ENCODE measurements at regions not wholly inside any gene's neighbourhood (a gene's known extent, or its start where the extent isn't known, plus 50 kb on each side); places are given as distances from the start of the nearest gene placed in this dataset.
A peak's percentile ranks its signal among the peaks of the same experiment; 100 is the strongest.
"Not testable (repeated sequence)": the region's sequence is repeated elsewhere in the genome, so short reads cannot be mapped to it uniquely, and the experiment has no call there.

DNA sequence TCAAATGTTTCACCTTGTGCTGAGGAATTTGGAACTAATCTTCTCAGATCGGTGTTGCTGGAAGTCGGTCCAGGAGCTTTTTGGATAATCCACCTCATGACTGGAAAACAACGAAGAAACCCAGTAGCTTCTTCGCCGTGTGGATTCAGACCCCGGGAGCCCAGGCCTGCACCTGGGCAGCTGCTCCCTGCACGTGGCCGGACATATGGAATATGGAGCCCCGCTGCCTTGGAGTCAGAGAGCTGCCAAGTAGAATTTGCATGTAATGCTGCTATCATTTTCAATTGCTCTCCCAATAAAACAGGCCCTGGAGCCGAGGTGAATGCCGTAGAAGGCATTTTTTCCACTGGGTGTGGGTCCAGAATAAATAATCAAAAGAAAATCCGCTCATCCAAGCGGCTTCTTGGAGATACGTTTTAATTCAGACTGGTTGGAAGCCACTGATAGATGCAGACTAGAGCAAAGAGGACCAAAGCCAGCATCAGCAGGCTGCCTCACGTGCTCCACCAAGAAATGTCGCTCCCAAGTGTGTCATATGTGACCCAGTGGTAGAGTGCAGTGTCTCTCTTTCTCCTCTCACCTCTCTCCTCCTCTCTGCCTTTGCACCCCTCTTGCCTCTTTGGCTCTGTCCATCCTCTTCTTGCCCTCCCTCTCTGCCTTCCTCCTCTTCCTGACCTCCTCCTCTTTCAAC, 115.3 kb downstream of the ZNF664 start:
- H3K36me3 ChIP-seq (ENCODE audit: insufficient read depth): no peaks in the 10 kb centered on the region
- H3K4me3 ChIP-seq (ENCODE audit: low read depth, low read length): no peak overlapping the region
- no peaks in the 10 kb centered on the region for H3K4me1 ChIP-seq (ENCODE audit: insufficient read depth)
- no peak overlapping the region for H3K27ac ChIP-seq (ENCODE audit: low read depth)
- DNase-seq (ENCODE audit: extremely low spot score): peak; percentile 43
- WGBS: 36% methylated on average over 16 of the region's 16 CpGs

DNA sequence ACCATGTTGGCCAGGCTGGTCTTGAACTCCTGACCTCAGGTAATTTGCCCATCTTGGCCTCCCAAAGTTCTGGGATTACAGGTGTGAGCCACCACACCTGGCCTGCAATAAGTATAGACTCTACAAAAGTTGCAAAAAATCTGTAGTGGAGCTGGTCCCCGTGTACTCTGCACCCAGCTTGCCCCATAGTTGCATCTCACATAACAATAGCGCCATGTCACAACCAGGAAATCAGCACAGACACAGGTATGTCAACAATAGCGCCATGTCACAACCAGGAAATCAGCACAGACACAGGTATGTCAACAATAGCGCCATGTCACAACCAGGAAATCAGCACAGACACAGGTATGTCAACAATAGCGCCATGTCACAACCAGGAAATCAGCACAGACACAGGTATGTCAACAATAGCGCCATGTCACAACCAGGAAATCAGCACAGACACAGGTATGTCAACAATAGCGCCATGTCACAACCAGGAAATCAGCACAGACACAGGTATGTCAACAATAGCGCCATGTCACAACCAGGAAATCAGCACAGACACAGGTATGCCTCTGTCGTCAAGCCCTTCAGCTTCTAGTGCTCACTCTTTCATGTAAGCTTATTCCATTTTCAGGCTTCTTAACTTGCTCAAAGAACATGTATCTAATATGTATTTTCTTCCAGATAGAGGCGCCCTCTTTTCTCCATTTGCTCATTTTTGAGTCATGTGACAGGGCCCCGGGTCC, 116.3 kb downstream of the ZNF664 start:
- H3K4me1 ChIP-seq (ENCODE audit: insufficient read depth); H3K4me3 ChIP-seq (ENCODE audit: low read depth, low read length); H3K36me3 ChIP-seq (ENCODE audit: insufficient read depth); H3K27ac ChIP-seq (ENCODE audit: low read depth); DNase-seq (ENCODE audit: extremely low spot score): not testable (repeated sequence)
- 90% methylated on average over 7 of the region's 11 CpGs for WGBS

DNA sequence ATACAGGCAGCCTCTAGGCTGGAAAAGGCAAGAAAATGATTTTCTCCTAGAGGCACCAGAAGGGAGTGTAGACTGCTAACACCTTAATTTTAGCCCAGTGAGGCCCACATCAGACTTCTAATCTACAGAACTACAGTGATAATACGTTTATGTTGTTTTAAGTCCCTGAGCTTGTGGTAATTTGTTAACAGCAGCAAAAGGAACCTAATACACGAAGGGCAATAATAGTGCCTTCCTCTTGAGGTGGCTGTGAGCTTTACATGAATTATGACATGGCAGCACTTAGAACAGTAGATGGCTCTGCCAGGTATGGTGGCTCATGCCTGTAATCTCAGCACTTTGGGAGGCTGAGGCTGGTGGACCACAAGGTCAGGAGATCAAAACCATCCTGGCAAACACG, 118.8 kb downstream of the ZNF664 start:
- Histone ChIP-seq H3K36me3 (ENCODE audit: insufficient read depth) (no peaks in the 10 kb centered on the region), H3K27ac (ENCODE audit: low read depth) (no peak overlapping the region), H3K4me3 (ENCODE audit: low read depth, low read length) (no peak overlapping the region), H3K4me1 (ENCODE audit: insufficient read depth) (no peaks in the 10 kb centered on the region)
- WGBS: 95% methylated on average over 3 of the region's 3 CpGs
- DNase-seq (ENCODE audit: extremely low spot score): no peak

DNA sequence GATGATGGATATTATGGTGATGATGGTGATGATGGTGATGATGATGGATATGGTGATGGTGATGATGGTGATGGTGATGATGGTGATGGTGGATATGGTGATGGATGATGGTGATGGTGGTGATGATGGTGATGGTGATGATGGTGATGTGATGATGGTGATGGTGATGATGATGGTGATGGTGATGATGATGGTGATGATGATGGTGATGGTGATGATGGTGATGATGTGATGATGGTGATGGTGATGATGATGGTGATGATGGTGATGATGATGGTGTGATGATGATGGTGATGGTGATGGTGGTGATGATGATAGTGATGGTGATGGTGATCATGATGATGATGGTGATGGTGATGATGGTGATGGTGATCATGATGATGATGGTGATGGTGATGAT, 119.5 kb downstream of the ZNF664 start:
- not testable (repeated sequence) for H3K4me1 ChIP-seq (ENCODE audit: insufficient read depth); H3K27ac ChIP-seq (ENCODE audit: low read depth); DNase-seq (ENCODE audit: extremely low spot score); H3K36me3 ChIP-seq (ENCODE audit: insufficient read depth); H3K4me3 ChIP-seq (ENCODE audit: low read depth, low read length)

DNA sequence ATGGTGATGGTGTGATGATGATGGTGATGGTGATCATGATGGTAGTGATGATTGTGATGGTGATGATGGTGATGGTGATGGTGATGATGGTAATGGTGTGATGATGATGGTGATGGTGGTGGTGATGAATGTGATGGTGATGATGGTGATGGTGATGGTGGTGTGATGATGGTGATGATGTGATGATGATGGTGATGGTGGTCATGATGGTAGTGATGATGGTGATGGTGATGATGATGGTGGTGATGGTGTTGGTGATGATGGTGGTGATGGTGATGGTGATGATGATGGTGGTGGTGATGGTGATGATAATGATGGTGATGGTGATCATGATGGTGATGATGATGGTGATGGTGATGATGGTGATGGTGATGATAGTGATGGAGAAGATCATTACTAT, 120.3 kb downstream of the ZNF664 start:
- H3K4me3 ChIP-seq (ENCODE audit: low read depth, low read length): no peak overlapping the region
- H3K36me3 ChIP-seq (ENCODE audit: insufficient read depth): no peaks in the 10 kb centered on the region
- DNase-seq (ENCODE audit: extremely low spot score): no peak
- no peak overlapping the region for H3K27ac ChIP-seq (ENCODE audit: low read depth)
- no peaks in the 10 kb centered on the region for H3K4me1 ChIP-seq (ENCODE audit: insufficient read depth)

DNA sequence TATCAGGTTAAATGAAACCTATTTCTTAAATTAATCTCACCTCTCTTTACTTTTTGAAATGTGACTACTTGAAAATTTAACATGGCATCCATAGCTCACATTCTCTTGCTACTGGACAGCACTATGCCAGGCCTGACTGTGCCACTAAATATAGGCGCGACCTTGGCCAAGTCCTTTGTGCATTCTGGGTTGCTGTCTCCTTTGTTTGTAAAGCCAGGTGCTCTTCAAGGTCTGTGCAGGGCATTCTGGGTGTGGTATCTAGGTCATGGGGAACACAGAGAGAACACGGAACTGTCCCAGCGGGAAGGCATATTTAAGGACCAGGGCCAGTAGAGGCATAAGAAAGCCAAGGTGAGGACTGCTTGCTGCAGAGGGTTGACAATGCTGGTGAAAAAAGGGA, 121.2 kb downstream of the ZNF664 start:
- no peak overlapping the region for H3K27ac ChIP-seq (ENCODE audit: low read depth)
- no peak for DNase-seq (ENCODE audit: extremely low spot score)
- no peaks in the 10 kb centered on the region for H3K36me3 ChIP-seq (ENCODE audit: insufficient read depth)
- no peak overlapping the region for H3K4me3 ChIP-seq (ENCODE audit: low read depth, low read length)
- H3K4me1 ChIP-seq (ENCODE audit: insufficient read depth): no peaks in the 10 kb centered on the region
- WGBS: 95% methylated on average over 4 of the region's 4 CpGs

DNA sequence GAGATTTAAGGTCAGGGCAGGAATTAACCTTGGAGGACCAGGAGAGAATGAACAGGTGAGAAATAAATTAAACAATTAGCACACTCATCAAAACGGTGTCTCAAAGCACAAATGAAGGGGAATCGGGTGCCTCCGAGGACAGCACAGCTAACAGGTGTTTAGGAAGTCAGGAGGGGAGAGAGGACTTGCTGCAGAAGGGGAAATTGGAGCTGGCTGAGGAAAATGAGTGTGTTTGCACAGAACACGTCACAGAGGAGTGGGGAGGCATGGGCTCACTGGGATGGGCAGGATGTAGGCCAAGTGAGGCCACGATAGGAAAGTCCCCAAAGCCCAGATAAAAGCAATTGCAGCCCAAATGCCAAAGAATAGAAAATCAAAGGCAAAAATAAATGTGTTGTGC, 121.7 kb downstream of the ZNF664 start:
- H3K36me3 ChIP-seq (ENCODE audit: insufficient read depth): no peaks in the 10 kb centered on the region
- no peak for DNase-seq (ENCODE audit: extremely low spot score)
- H3K4me3 ChIP-seq (ENCODE audit: low read depth, low read length): no peak overlapping the region
- WGBS: 58% methylated on average over 5 of the region's 5 CpGs
- H3K4me1 ChIP-seq (ENCODE audit: insufficient read depth): no peaks in the 10 kb centered on the region
- H3K27ac ChIP-seq (ENCODE audit: low read depth): no peak overlapping the region

DNA sequence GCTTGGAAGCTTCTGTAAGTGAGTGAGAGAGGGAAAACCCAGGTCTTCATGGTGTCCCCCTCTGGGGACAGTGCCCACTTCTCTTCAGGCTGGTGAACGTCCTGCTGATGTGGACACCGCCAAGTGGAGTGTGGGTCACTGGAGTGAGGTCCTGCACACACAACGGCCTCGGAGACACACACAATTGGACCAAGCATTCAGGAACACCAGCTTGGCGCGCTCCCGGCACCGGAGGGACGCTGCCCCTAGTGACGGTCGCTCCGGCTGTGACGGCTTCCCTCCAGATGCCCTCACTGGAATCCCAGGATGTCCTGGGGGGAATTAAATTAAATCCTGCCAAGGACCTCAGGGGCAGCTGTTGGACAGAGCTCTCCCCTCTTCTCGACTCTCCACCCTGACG, 123.1 kb downstream of the ZNF664 start:
- no peak overlapping the region for H3K4me3 ChIP-seq (ENCODE audit: low read depth, low read length)
- DNase-seq (ENCODE audit: extremely low spot score): no peak
- no peak overlapping the region for H3K27ac ChIP-seq (ENCODE audit: low read depth)
- WGBS: 96% methylated on average over 15 of the region's 15 CpGs
- H3K4me1 ChIP-seq (ENCODE audit: insufficient read depth): no peaks in the 10 kb centered on the region
- H3K36me3 ChIP-seq (ENCODE audit: insufficient read depth): no peaks in the 10 kb centered on the region

DNA sequence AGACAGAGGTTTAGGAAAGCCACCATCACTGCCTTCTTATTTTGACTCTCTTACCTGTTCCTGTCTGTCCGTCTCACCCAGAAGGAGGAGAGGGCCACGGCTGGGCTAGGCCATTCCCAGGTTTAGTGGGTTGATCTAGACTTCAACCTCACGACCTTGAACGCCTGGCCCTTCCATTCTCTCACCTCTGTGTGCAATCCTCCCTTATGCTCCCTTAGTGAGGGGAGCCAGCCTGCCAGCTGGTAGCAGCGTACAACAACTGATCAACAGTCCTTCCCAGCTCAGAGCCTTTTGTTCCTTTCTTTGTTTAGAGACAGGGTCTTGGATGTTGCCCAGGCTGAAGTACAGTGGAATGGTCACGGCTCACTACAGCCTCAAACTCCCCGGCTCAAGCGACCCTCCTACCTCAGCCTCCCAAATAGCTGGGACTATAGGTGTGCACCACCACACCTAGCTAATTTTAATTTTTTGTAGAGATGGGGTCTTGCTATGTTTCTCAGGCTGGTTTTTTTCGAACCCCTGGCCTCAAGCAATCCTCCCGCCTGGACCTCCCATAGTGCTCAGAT, 123.9 kb downstream of the ZNF664 start:
- WGBS: 91% methylated on average over 10 of the region's 10 CpGs
- DNase-seq (ENCODE audit: extremely low spot score): no peak
- no peak overlapping the region for H3K27ac ChIP-seq (ENCODE audit: low read depth)

DNA sequence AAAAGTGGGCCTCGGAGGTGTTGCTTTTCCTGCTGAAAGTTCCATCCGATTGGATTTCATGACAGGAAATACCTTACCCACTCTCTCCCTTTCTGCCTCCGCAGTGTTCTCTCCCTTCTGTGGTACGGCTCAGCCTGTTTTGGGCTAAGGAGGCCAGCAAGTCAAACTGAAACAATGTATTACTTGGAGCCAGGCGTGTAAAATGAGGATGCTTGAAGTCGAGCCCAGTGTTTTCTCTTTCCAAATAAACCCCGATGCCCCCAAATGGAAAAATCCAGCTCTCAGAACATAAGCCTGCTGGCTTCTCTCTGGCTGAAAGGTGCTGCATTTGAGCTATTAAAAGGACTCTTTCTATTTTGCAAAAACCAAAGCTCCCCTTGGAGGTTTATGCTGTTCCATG, 124.7 kb downstream of the ZNF664 start:
- WGBS: 17% methylated on average over 7 of the region's 7 CpGs
- no peak overlapping the region for H3K4me3 ChIP-seq (ENCODE audit: low read depth, low read length)
- no peak overlapping the region for H3K27ac ChIP-seq (ENCODE audit: low read depth)
- peak; percentile 36 for DNase-seq (ENCODE audit: extremely low spot score)
- no peaks in the 10 kb centered on the region for H3K4me1 ChIP-seq (ENCODE audit: insufficient read depth)
- H3K36me3 ChIP-seq (ENCODE audit: insufficient read depth): no peaks in the 10 kb centered on the region

More for the DNA sequence above, 123.9 kb downstream of the ZNF664 start:
- no peaks in the 10 kb centered on the region for H3K36me3 ChIP-seq (ENCODE audit: insufficient read depth)
- no peaks in the 10 kb centered on the region for H3K4me1 ChIP-seq (ENCODE audit: insufficient read depth)
- H3K4me3 ChIP-seq (ENCODE audit: low read depth, low read length): no peak overlapping the region

DNA sequence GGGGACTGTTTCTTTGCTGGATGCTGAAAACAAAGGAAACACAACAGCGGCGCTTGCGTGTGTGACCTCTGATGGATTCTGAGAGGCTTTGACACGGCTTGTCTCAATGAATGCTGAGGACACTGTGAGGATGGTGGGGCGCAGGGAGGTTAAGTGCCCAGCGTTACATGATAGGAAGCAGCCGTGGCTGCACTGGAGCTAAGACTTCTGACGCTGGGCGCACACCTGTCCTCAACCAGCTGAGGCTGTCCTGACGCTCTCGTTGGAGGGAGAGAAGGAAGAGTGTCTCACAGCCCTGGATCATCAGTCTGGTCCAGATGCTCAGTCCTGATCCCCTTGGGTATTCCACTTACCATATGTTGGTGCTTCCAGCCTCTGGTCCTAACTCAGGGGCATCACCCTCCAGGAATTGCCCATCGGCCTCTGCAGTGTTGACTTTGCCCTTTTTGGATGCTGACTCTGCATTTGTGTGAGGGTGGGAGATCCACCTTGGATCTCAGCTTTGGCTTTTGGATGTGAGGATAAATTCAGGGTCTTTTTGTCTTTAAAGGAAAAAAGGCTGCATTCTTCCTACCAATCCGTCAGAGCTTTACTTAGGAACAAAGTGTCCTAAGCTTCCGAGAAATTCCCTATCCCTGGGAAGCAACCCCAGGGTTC, 125.2 kb downstream of the ZNF664 start:
- DNase-seq (ENCODE audit: extremely low spot score): no peak
- Histone ChIP-seq H3K4me1 (ENCODE audit: insufficient read depth) (no peaks in the 10 kb centered on the region), H3K4me3 (ENCODE audit: low read depth, low read length) (no peak overlapping the region), H3K36me3 (ENCODE audit: insufficient read depth) (no peaks in the 10 kb centered on the region), H3K27ac (ENCODE audit: low read depth) (no peak overlapping the region)
- WGBS: 66% methylated on average over 14 of the region's 14 CpGs

DNA sequence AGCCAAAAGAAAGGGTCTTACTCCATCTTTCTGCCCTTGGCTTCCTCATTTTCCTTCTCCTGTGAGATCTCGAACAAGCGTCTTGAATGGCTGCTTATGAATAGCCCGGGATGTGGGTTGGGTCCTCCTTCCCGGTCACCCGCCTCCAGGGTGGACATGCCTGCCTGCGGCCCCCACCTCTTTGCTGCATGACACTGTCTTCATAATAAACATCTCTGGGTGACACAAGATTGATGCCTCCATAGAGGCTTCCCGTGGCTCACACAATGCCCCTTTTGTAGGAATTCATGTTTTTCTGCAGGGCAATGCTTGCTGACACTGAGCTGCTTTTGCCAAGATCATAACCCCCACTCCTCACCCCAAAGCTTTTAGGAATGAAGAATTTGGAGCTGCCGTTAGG, 125.9 kb downstream of the ZNF664 start:
- 82% methylated on average over 8 of the region's 8 CpGs for WGBS

DNA sequence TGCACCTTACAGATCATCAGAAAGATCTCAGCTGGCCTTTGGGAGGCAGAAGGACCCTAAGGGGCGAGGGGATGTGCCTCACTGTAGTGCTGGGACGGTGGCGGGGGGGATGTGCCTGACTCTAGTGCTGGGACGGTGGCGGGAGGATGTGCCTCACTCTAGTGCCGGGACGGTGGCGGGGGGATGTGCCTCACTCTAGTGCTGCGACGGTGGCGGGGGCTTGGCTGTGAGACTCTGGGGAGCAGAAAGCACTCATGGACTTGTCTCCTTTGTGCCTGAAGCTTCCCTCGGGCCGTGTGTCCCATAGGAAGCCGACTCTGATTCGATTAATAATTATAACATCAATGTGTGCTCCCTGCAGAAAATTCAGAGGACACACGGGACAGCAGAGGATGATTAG, 126.6 kb downstream of the ZNF664 start:
- Histone ChIP-seq H3K4me1 (ENCODE audit: insufficient read depth) (no peaks in the 10 kb centered on the region), H3K36me3 (ENCODE audit: insufficient read depth) (no peaks in the 10 kb centered on the region), H3K4me3 (ENCODE audit: low read depth, low read length) (no peak overlapping the region), H3K27ac (ENCODE audit: low read depth) (no peak overlapping the region)
- 90% methylated on average over 16 of the region's 16 CpGs for WGBS
- DNase-seq (ENCODE audit: extremely low spot score): no peak

More for the DNA sequence above, 125.9 kb downstream of the ZNF664 start:
- Histone ChIP-seq H3K4me3 (ENCODE audit: low read depth, low read length) (no peak overlapping the region), H3K27ac (ENCODE audit: low read depth) (no peak overlapping the region), H3K36me3 (ENCODE audit: insufficient read depth) (no peaks in the 10 kb centered on the region), H3K4me1 (ENCODE audit: insufficient read depth) (no peaks in the 10 kb centered on the region)
- no peak for DNase-seq (ENCODE audit: extremely low spot score)

Data from urinary bladder (tissue), 3 donors.